GM18907 (cell line): ENCODE measurements at regions not wholly inside any gene's neighbourhood (a gene's known extent, or its start where the extent isn't known, plus 50 kb on each side); places are given as distances from the start of the nearest gene placed in this dataset.

Experiments used
- ATAC-seq: cut with Tn5 transposase; IDR thresholded peaks from one replicate; pipeline ENCODE4 v1.9.1; 2021; ENCODE audit warnings: mild to moderate bottlenecking, moderate library complexity; ENCODE audit not compliant: unreplicated experiment

DNA sequence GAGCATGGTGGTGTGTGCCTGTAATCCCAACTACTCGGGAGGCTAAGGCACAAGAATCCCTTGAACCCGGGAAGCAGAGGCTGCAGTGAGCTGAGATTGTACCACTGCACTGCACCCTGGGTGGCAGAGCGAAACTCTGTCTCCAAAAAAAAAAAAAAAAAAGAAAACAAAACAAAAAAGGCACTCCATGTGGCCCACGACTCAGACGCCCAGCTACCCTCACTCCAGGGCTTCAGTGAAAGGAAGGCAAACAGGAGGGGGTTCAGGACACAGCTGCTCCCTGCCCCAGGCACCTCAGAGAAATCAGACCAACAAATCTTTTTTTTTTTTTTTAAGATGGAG, 91.7 kb downstream of the LITAF start:
- ATAC-seq: no peak
